Mesodermal cell (in vitro differentiated cells): ENCODE measurements at regions not wholly inside any gene's neighbourhood (a gene's known extent, or its start where the extent isn't known, plus 50 kb on each side); places are given as distances from the start of the nearest gene placed in this dataset.

Experiments used
- H3K27ac ChIP-seq: 2 replicates; pipeline ENCODE4 v1.7.0; 2013; ENCODE audit warnings: mild to moderate bottlenecking, low read depth, low read length, moderate library complexity; ENCODE audit not compliant: severe bottlenecking
- H3K36me3 ChIP-seq: 2 replicates; pipeline ENCODE4 v1.7.1; 2013; ENCODE audit warnings: mild to moderate bottlenecking, low read length, moderate library complexity; ENCODE audit not compliant: control insufficient read depth, insufficient read depth
- H3K4me1 ChIP-seq: one replicate; pipeline ENCODE4 v1.7.1; 2013; ENCODE audit warnings: mild to moderate bottlenecking, low read length; ENCODE audit not compliant: insufficient read depth, control insufficient read depth, poor library complexity, severe bottlenecking
- H3K4me3 ChIP-seq: 2 replicates; pipeline ENCODE4 v1.7.0; 2013; ENCODE audit warnings: low read length, control low read depth, mild to moderate bottlenecking; ENCODE audit not compliant: insufficient read depth, poor library complexity, severe bottlenecking; ENCODE audit errors: extremely low read depth
- H3K9me3 ChIP-seq: 2 replicates; pipeline ENCODE4 v1.7.1; 2013; ENCODE audit warnings: mild to moderate bottlenecking, low read length, moderate library complexity; ENCODE audit not compliant: control insufficient read depth
- WGBS, 2 experiments: methylation state at CpG; one replicate each; pipeline ENCODE4 v1.1.5; 2013; ENCODE audit warnings: missing lambda C conversion rate in 2 of 2; ENCODE audit not compliant: insufficient coverage in 2 of 2; 5-methylcytosine and 5-hydroxymethylcytosine counted together

DNA sequence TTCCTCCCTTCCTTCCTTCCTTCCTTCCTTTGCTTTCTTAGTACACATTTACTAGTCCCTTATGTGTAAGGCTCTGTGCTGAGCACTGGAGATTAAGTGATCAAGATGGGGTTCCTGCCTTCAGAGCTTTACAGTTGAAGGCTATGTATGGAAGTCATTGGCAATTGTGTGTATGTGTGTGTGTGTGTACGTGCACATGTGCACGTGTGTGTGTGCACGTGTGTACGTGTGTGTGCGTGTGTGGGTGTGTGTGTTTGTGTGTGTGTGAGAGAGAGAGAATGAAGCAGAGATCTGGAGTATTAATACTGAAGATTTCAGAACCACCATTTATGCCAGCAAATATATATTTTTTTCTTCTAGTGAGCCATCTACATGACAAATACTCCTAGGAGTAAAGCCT lies 184.9 kb upstream of the NFIB start:
- Histone ChIP-seq H3K9me3 (no peaks in the 10 kb centered on the region), H3K27ac (no peak overlapping the region), H3K4me3 (no peak overlapping the region), H3K4me1 (no peaks in the 10 kb centered on the region), H3K36me3 (no peaks in the 10 kb centered on the region)
- 97% methylated on average over 5 of the region's 5 CpGs; no CpG with 5 or more reads in 1 of the 2 experiments for WGBS, 2 experiments

DNA sequence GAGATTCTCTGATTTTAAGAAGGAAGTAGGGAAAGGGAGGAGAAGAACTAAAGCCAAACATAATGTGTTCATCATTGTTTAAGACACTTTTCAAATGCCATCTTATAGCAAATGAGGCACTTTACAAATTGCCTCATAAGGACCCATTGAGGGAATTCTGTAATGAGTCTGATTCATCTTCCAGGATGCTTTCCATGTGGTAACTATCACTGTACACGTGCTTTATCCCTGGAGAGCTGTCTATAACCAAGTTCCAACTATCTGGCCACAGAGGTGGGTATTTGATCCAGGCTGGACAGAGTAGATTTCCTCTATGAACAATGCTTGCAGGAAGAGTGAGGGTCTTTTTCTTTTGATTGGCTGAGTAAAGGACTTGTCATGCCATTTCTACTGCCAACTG lies 183.5 kb upstream of the NFIB start:
- no peak overlapping the region for H3K27ac ChIP-seq
- no peaks in the 10 kb centered on the region for H3K4me1 ChIP-seq
- no peaks in the 10 kb centered on the region for H3K9me3 ChIP-seq
- WGBS, 2 experiments, result no CpG with 5 or more reads among the region's 1 CpG
- no peak overlapping the region for H3K4me3 ChIP-seq
- no peaks in the 10 kb centered on the region for H3K36me3 ChIP-seq

DNA sequence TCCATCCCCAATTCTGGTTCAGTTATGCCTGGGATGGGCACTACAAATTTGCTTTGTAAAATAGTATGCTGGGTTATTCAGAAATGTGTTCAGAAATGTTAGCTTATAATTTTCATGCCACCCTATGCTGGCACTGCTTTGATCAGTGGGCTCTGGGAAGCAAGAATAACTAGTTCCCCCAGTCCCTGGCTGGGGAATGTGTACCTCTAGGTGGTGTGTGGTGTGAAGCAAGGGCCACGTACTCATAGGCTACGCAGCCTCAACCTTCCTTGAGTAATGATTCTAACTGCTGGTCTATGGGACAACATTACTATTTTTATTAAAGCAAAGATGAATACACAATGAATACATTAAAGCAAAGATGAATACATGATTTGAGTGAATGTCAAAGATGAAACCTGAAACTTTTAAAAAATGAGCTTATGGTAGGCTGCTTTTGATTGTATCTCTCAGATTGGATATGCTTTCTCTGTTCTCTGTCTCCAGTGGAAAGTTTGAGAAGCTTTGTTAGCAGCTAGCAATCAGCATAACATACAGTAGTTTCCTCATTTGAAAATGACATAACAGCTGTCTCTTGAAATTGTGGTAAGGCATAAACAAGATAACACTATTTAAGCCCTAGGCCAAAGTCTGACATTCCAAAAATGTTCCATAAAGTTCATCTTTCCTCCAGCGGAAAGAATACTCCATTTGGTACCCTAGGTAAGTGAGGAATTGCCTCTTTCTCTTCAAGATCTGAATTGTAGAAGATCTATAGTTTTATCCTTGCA lies 174.7 kb upstream of the NFIB start:
- H3K9me3 ChIP-seq, result no peaks in the 10 kb centered on the region
- no peak overlapping the region for H3K27ac ChIP-seq
- H3K4me1 ChIP-seq, result no peaks in the 10 kb centered on the region
- no peaks in the 10 kb centered on the region for H3K36me3 ChIP-seq
- no peak overlapping the region for H3K4me3 ChIP-seq
- no CpG with 5 or more reads among the region's 3 CpGs for WGBS, 2 experiments

DNA sequence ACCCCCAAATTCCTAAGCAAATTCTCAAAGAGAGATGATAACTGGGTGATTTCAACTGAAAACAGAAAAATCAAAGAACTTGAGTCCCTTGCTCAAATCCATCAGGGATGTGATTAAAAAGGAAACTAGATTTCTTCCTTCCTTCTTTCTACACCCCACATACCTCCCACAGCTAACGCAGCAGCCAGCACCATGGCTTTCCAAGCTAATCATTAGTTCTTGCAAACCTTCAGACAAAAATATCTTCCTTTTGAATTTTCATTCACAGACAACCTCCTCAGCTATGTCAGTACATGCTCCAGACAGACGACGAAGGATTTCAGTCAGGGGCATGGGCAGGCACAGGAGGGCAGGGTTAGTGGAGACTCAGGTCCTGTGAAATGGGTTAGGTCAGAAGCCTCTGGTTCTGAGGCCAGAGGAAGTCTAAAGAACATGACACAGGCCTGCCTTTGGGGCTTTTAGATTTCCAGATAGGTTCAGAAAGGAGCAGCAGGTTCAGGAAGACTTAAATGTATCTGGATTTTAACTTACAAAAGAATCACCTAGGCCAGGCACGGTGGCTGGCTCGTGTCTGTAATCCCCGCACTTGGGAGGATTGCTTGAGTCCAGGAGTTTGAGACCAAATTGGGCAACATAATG lies 173.7 kb upstream of the NFIB start:
- 83 to 91% methylated on average over 6 of the region's 6 CpGs for WGBS, 2 experiments
- H3K4me3 ChIP-seq, result no peak overlapping the region
- H3K27ac ChIP-seq, result no peak overlapping the region
- no peaks in the 10 kb centered on the region for H3K9me3 ChIP-seq
- H3K36me3 ChIP-seq, result no peaks in the 10 kb centered on the region
- no peaks in the 10 kb centered on the region for H3K4me1 ChIP-seq

DNA sequence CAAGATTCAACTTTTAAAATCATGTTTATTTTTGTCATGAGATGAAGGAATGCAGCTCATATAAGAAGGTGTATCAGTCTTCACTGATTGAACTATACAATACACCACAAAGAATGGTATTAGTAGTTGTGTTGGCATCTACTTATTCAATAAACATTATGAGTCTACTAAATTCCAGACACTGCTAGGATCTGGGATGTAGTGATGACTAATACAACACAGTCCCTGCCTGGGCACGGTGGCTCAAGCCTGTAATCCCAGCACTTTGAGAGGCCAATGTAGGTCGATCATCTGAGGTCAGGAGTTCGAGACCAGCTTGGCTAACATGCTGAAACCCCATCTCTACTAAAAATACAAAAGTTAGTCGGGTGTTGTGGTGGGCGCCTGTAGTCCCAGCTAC lies 171.4 kb upstream of the NFIB start:
- H3K4me1 ChIP-seq, result peaks cover 5% of the 10 kb centered on the region
- H3K4me3 ChIP-seq, result no peak overlapping the region
- no peaks in the 10 kb centered on the region for H3K36me3 ChIP-seq
- H3K27ac ChIP-seq, result no peak overlapping the region
- no peaks in the 10 kb centered on the region for H3K9me3 ChIP-seq
- WGBS, 2 experiments, result 91 to 100% methylated on average over 2 to 5 of the region's 5 CpGs

DNA sequence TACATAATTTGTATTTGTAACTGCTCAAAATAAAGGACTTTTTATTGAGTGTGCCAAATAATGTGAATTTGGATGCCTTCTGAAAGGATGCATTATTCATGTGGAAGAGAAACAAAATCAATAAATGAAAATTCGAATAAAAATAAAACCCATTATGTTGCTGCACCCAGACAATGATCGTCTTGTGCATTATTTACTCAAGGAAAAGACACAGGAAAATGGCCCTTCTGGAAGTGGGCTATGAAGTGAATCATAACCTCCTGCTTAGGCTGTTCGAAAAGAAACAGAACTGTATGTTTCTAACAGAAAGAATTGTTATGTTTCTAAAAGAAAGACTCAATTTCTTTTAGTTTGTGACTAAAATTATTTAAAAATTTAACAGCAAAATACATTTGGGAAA lies 168.9 kb upstream of the NFIB start:
- Histone ChIP-seq H3K4me1 (peaks cover 5% of the 10 kb centered on the region), H3K27ac (no peak overlapping the region), H3K4me3 (no peak overlapping the region), H3K36me3 (no peaks in the 10 kb centered on the region), H3K9me3 (no peaks in the 10 kb centered on the region)
- 100% methylated on average over 2 of the region's 3 CpGs; no CpG with 5 or more reads in 1 of the 2 experiments for WGBS, 2 experiments

DNA sequence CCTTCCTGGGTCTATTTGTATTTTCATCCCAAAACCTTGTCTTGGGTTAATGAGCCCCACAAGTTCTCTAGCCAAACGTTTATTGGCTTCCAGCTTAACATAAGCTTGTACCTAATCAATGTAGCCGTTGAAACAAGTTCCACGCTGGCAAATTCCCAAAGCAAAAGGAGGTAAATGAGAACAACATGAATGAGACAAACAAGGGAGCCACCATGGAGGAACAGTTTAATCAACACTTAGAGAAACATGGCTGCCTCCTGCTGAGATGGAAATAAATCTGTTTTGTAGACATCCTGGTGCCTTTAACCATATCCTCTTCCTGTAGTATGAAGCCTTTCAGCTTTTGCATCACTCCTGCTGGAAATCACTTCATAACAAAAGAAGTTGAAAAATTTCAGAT lies 166.6 kb upstream of the NFIB start:
- Histone ChIP-seq H3K4me1 (peaks cover 5% of the 10 kb centered on the region), H3K27ac (no peak overlapping the region), H3K4me3 (no peak overlapping the region), H3K36me3 (no peaks in the 10 kb centered on the region), H3K9me3 (no peaks in the 10 kb centered on the region)
- 71% methylated on average over 2 of the region's 3 CpGs; no CpG with 5 or more reads in 1 of the 2 experiments for WGBS, 2 experiments

DNA sequence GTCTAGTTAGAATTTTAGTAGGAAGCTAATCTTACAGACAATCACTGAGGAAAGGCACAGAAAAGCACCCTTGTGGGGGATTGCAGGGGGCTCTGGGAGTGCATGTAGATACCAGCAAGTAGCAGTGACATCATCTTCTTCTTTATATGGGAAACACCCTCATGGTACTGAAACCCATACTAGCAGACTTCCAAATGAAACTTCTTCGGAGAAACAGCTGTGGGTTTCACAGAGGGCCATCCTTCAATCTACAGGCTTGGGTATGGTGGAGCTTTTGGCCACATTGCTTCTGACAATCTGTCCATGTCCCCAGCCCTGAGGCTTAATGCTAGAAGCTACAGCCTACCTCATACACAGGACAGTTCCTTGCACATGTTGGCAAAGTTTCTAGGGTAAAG lies 165.2 kb upstream of the NFIB start:
- peaks cover 5% of the 10 kb centered on the region for H3K4me1 ChIP-seq
- 80% methylated on average over 1 of the region's 1 CpG; no CpG with 5 or more reads in 1 of the 2 experiments for WGBS, 2 experiments
- H3K36me3 ChIP-seq, result no peaks in the 10 kb centered on the region
- no peaks in the 10 kb centered on the region for H3K9me3 ChIP-seq
- no peak overlapping the region for H3K27ac ChIP-seq
- no peak overlapping the region for H3K4me3 ChIP-seq

DNA sequence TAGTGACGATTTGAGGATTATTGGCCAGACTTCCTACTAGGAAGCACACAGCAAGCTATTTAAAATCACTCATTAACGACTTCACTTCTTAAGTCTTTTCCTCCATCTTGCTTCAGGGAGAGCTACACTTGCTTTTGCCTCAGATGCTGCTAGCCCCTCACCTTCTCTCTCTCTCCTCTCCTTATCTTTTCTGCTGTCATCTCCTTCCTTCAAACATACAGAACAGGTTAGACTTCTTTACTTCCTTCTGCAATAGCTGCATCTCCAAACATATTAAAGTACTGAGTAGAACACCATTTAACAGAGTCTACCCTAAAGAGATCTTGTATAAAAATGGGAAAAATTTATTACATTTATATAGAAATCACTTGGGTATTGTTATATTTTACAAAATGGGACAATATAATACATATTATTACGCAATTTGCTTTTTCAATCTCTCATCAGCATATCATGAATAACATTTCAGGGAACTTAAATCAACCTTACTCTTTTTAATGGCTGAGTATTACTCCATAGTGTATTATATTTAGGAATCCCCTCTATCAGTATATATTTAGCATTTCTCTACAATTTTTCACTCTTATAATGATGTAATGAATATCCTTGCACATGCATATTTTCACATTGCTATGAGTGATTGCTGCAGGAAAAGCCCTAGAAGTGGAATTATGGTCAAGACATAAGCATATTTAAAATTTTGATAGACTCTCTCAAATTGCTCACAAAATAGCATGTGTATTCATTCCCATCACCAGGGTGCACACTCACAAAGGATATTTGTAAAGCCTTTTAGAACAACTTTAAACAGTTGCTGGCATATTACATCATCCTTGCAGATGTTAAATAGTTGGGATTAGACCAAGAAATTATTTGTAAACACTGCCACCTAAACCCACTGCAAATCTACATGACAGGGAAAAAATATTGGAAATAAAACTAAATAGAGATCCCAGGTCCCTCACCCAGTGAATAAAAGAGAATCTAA lies 164.5 kb upstream of the NFIB start:
- Histone ChIP-seq H3K36me3 (no peaks in the 10 kb centered on the region), H3K9me3 (no peaks in the 10 kb centered on the region), H3K27ac (no peak overlapping the region), H3K4me3 (no peak overlapping the region), H3K4me1 (peaks cover 5% of the 10 kb centered on the region)
- 81 to 93% methylated on average over 2 of the region's 3 CpGs for WGBS, 2 experiments

DNA sequence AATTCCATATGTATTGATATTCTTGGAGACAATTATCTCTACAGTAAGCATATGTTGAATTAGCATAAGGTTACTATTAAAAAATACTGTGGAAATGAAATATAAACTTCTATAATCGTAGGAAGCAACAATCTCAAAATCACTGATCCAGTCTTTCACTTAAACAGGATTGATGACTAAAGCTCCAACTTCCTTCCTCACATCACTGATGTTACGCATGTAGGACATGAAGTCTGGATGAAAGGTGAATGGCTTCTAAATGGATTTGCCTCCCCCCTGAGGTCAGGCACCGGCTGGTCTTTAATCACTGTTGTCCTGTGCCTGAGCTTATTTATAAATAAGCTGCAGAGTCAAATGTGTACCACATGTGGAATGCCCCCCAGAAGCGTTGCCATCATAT lies 157.1 kb upstream of the NFIB start:
- H3K4me1 ChIP-seq, result no peaks in the 10 kb centered on the region

More for the DNA sequence above, 157.1 kb upstream of the NFIB start:
- 83 to 93% methylated on average over 1 to 2 of the region's 4 CpGs for WGBS, 2 experiments
- H3K9me3 ChIP-seq, result no peaks in the 10 kb centered on the region
- no peak overlapping the region for H3K4me3 ChIP-seq
- no peak overlapping the region for H3K27ac ChIP-seq
- no peaks in the 10 kb centered on the region for H3K36me3 ChIP-seq
